Right lobe of liver (tissue), 4 donors: ENCODE measurements at regions not wholly inside any gene's neighbourhood (a gene's known extent, or its start where the extent isn't known, plus 50 kb on each side); places are given as distances from the start of the nearest gene placed in this dataset.

Experiments used
- POLR2A ChIP-seq: fragments of 450-650 bp; IDR thresholded peaks from one replicate; pipeline ENCODE4 v1.6.1; 2017; ENCODE audit warnings: antibody characterized with exemption, mild to moderate bottlenecking
- TF ChIP-seq, protein P1 (sequence below), 4 donors: fragments of 200-600 bp in 3 of 4; fragments of 450-650 bp in 1 of 4; IDR thresholded peaks; one replicate each; pipeline versions ENCODE4 v1.5.1 to v1.8.0; 2016 to 2022; ENCODE audit warnings: antibody characterized with exemption in 4 of 4, mild to moderate bottlenecking in 2 of 4
- donor health status: DM: no; HTN: no; CAD: no.
- donor health status: DM: no; HTN: no; CAD: no.
- donor health status: DM: no; HTN: yes; CAD: no.

DNA sequence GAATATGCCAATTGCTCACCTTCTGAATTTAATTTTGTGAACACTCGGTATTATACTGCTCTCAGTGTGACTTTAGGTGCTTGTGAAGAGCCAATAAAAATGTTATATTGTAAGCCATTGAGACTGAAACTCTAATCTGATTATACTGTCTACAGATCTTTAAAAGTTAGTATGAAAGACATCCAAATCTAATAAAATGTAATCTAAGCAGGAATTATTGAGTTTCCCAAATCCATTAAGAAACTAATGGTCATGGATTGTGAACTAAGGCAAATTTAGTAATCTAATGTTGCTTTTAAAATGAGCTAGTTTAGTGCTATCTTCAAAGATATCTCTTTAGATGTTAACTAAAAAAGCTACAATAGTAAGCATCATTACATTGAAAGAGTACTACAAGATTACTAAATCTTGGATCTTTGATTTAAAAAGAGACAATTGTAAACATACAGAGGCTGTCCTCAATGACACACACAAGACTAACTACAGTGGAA lies 1132.4 kb upstream of the B3GALT2 start:
- TF ChIP-seq, protein P1, sequence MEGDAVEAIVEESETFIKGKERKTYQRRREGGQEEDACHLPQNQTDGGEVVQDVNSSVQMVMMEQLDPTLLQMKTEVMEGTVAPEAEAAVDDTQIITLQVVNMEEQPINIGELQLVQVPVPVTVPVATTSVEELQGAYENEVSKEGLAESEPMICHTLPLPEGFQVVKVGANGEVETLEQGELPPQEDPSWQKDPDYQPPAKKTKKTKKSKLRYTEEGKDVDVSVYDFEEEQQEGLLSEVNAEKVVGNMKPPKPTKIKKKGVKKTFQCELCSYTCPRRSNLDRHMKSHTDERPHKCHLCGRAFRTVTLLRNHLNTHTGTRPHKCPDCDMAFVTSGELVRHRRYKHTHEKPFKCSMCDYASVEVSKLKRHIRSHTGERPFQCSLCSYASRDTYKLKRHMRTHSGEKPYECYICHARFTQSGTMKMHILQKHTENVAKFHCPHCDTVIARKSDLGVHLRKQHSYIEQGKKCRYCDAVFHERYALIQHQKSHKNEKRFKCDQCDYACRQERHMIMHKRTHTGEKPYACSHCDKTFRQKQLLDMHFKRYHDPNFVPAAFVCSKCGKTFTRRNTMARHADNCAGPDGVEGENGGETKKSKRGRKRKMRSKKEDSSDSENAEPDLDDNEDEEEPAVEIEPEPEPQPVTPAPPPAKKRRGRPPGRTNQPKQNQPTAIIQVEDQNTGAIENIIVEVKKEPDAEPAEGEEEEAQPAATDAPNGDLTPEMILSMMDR (IDR thresholded peaks at IDR 0.05): no peak
- TF ChIP-seq POLR2A: no peak
